ENCODE measurements at regions not wholly inside any gene's neighbourhood (a gene's known extent, or its start where the extent isn't known, plus 50 kb on each side); places are given as distances from the start of the nearest gene placed in this dataset.

DNA sequence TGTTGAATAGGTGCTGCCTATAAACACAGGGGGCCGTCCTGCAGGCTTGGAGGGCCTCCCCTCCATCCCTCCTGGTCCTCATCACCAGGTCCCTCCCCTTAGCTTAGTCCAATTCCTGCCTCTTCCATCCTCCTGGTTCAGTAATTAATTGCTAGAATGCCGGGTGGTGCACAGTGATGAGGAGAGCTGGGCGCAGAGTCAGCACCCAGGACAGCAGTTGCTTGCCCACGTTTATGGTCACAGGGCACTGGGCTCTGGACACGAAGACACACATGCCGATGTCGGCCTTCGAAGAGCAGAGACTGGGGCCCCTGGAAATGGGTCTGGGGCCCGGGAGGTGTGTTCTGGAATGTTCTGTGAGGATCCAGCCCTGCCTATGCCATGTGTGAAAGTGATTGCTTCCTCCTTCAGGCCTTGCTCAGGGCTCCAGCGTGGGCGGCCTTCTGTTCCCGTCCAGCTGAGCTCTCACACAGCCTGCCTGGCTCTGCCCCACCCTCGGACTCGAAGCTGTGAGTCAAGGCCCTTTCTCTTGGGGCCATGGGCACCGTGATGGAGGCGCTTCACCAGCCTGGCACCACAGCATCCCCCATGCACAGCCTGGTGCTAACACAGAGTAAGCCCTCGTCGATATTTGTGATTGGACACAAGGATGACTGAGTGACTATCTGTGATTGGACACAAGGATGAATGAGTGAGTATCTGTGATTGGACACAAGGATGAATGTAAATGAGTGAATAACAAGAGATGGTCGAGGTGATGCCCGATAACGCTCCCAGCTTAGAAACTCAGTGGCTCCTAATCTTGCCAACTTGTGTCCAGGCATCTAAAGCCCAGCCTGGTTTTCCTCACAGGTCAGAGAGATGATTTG is 884.7 kb downstream of the BRD1 start:
- no peak for TF ChIP-seq POLR2AphosphoS5 (IDR thresholded peaks at IDR 0.05; ENCODE audit: low read depth, low read length)
- no peak for TF ChIP-seq POLR2A (IDR thresholded peaks at IDR 0.05; ENCODE audit: low read depth, low read length)

All from GM12891 (cell line).